ENCODE measurements at regions not wholly inside any gene's neighbourhood (a gene's known extent, or its start where the extent isn't known, plus 50 kb on each side); places are given as distances from the start of the nearest gene placed in this dataset.
"Not testable (repeated sequence)": the region's sequence is repeated elsewhere in the genome, so short reads cannot be mapped to it uniquely, and the experiment has no call there.

GRCh38 chr1:194917769-194918168 is 1690.5 kb downstream of the KCNT2 start:
- no peak for DNase-seq (ENCODE audit: low read depth)

GRCh38 chr1:194908643-194909042 is 1699.6 kb downstream of the KCNT2 start:
- DNase-seq (ENCODE audit: low read depth) = no peak

GRCh38 chr1:194903524-194903923 is 1704.7 kb downstream of the KCNT2 start:
- no peak for DNase-seq (ENCODE audit: low read depth)

- DNase-seq (ENCODE audit: low read depth) = no peak
Observed at GRCh38 chr1:194889310-194889709, 1702.9 kb upstream of the B3GALT2 start.

- DNase-seq (ENCODE audit: low read depth) = no peak
Observed at GRCh38 chr1:194870860-194871259, 1684.4 kb upstream of the B3GALT2 start.

GRCh38 chr1:194866153-194866552 is 1679.7 kb upstream of the B3GALT2 start:
- no peak for DNase-seq (ENCODE audit: low read depth)

- DNase-seq (ENCODE audit: low read depth) = no peak
Observed at GRCh38 chr1:194865383-194865782, 1679.0 kb upstream of the B3GALT2 start.

GRCh38 chr1:194862129-194862528 is 1675.7 kb upstream of the B3GALT2 start:
- DNase-seq (ENCODE audit: low read depth) = no peak

- DNase-seq (ENCODE audit: low read depth) = no peak
Observed at GRCh38 chr1:194860248-194861201, 1674.1 kb upstream of the B3GALT2 start.

GRCh38 chr1:194859481-194860154 is 1673.2 kb upstream of the B3GALT2 start:
- not testable (repeated sequence) for DNase-seq (ENCODE audit: low read depth)

GRCh38 chr1:194858811-194859480 is 1672.5 kb upstream of the B3GALT2 start:
- DNase-seq (ENCODE audit: low read depth) = not testable (repeated sequence)

- DNase-seq (ENCODE audit: low read depth) = no peak
Observed at GRCh38 chr1:194857413-194857812, 1671.0 kb upstream of the B3GALT2 start.

GRCh38 chr1:194848846-194849245 is 1662.4 kb upstream of the B3GALT2 start:
- no peak for DNase-seq (ENCODE audit: low read depth)

GRCh38 chr1:194846488-194846887 is 1660.1 kb upstream of the B3GALT2 start:
- DNase-seq (ENCODE audit: low read depth) = no peak

- no peak for DNase-seq (ENCODE audit: low read depth)
Observed at GRCh38 chr1:194843077-194843476, 1656.7 kb upstream of the B3GALT2 start.

GRCh38 chr1:194833111-194833510 is 1646.7 kb upstream of the B3GALT2 start:
- DNase-seq (ENCODE audit: low read depth) = no peak

- not testable (repeated sequence) for DNase-seq (ENCODE audit: low read depth)
Observed at GRCh38 chr1:194831595-194831994, 1645.2 kb upstream of the B3GALT2 start.

- no peak for DNase-seq (ENCODE audit: low read depth)
Observed at GRCh38 chr1:194830387-194830786, 1644.0 kb upstream of the B3GALT2 start.

- no peak for DNase-seq (ENCODE audit: low read depth)
Observed at GRCh38 chr1:194829492-194829891, 1643.1 kb upstream of the B3GALT2 start.

- no peak for DNase-seq (ENCODE audit: low read depth)
Observed at GRCh38 chr1:194825382-194825781, 1639.0 kb upstream of the B3GALT2 start.

GRCh38 chr1:194821091-194821490 is 1634.7 kb upstream of the B3GALT2 start:
- no peak for DNase-seq (ENCODE audit: low read depth)

GRCh38 chr1:194818674-194819073 is 1632.3 kb upstream of the B3GALT2 start:
- no peak for DNase-seq (ENCODE audit: low read depth)

GRCh38 chr1:194816859-194817258 is 1630.4 kb upstream of the B3GALT2 start:
- DNase-seq (ENCODE audit: low read depth) = no peak
